ENCODE measurements at regions not wholly inside any gene's neighbourhood (a gene's known extent, or its start where the extent isn't known, plus 50 kb on each side); places are given as distances from the start of the nearest gene placed in this dataset.

DNA sequence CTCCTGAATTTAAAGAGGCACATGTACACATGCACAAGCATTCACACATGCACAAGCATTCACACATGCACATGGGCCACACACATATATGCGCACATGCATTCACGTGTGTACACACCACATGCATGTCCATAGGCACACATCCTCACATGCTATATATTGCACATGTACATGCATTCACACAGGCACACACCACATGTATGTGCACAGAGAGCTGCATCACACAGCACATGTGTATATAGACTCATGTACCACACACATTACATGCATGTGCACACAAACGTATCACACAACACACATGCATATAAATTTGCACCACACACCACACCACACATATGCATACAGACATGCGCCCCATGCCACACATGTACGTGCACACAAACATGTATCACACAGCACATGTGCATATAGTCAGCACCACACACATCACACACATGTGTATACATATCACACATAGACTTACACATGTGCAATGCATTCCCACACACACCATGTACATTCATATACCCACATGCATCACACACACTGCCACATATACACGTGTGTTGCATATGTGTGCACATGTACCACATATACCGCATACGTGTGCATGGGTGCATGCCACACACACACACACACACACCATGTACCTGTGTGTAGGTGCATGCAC lies 54.6 kb upstream of the COL18A1 start:
- Histone ChIP-seq H3K79me2 (ENCODE audit: insufficient read depth, low read length) (no peaks in the 10 kb centered on the region), H3K4me3 (replicated peaks in 1 of 2; ENCODE audit: low read depth in 1 of 2, low read length in 2 of 2) (no peak overlapping the region), H3K27me3 (ENCODE audit: insufficient read depth, low read length) (no peaks in the 10 kb centered on the region), H2AFZ (ENCODE audit: low read depth, low read length, poor library complexity, severe bottlenecking) (no peak overlapping the region), H3K9me3 (ENCODE audit: control insufficient read depth in 1 of 2, insufficient read depth in 1 of 2, low read depth in 1 of 2, low read length in 2 of 2) (no peaks in the 10 kb centered on the region), H3K9ac (ENCODE audit: low read length) (no peak overlapping the region), H3K9me2 (ENCODE audit: insufficient read depth) (no peaks in the 10 kb centered on the region), H3K4me2 (ENCODE audit: low read length) (no peak overlapping the region), H4K20me1 (ENCODE audit: insufficient read depth) (no peaks in the 10 kb centered on the region), H3K4me1 (ENCODE audit: control insufficient read depth in 1 of 2, insufficient read depth in 2 of 2, low read length in 2 of 2) (no peaks in the 10 kb centered on the region), H3K36me3 (ENCODE audit: control insufficient read depth in 1 of 2, insufficient read depth in 2 of 2, low read length in 2 of 2) (no peaks in the 10 kb centered on the region), H3K27ac (ENCODE audit: low read depth, low read length) (no peak overlapping the region)
- CTCF ChIA-PET, result no interaction called here
- RAD21 ChIA-PET (ENCODE audit: low non-redundant PET in 1 of 2, low total read pairs in 2 of 2, uncharacterized antibody in 2 of 2, unreplicated experiment in 2 of 2), result no interaction called here
- ATAC-seq (no peak), DNase-seq (ENCODE audit: low read depth, low spot score) (no peak)
- POLR2A ChIA-PET, result no interaction called here
- no TSS peak for BruUV-seq (replicated peaks)
- TF ChIP-seq MAX (IDR thresholded peaks at IDR 0.05) (no peak), ZNF274 (IDR thresholded peaks at IDR 0.05; ENCODE audit: low read depth, low read length) (no peak), RAD21 (IDR thresholded peaks at IDR 0.05; ENCODE audit: low read depth) (no peak), SP1 (IDR thresholded peaks at IDR 0.05; ENCODE audit: low read depth) (no peak), CBX3 (IDR thresholded peaks at IDR 0.05; ENCODE audit: low read depth) (no peak), SIN3A (IDR thresholded peaks at IDR 0.05; ENCODE audit: low read depth) (no peak), SRF (IDR thresholded peaks at IDR 0.05; ENCODE audit: low read depth) (no peak), ELF1 (IDR thresholded peaks at IDR 0.05; ENCODE audit: borderline replicate concordance, low read depth) (no peak), EGR1 (IDR thresholded peaks at IDR 0.05; ENCODE audit: low read depth) (no peak), ZFX (IDR thresholded peaks at IDR 0.05) (no peak), POLR2A (IDR thresholded peaks at IDR 0.05; ENCODE audit: borderline replicate concordance, extremely low read depth, insufficient read depth, insufficient read length) (no peak), EZH2 (IDR thresholded peaks at IDR 0.05) (no peak), YY1 (IDR thresholded peaks at IDR 0.05; ENCODE audit: extremely low read depth, insufficient replicate concordance, low read depth, low read length) (no peak), POLR2AphosphoS5 (IDR thresholded peaks at IDR 0.05; ENCODE audit: low read depth, low read length) (no peak), JUND (IDR thresholded peaks at IDR 0.05) (no peak), EZH2phosphoT487 (IDR thresholded peaks at IDR 0.05; ENCODE audit: borderline replicate concordance) (no peak), TCF7L2 (IDR thresholded peaks at IDR 0.05; ENCODE audit: borderline replicate concordance, extremely low read depth, insufficient read depth, insufficient read length) (no peak), ZBTB33 (IDR thresholded peaks at IDR 0.05; ENCODE audit: extremely low read depth, insufficient replicate concordance, low read length) (no peak), FOSL1 (IDR thresholded peaks at IDR 0.05; ENCODE audit: low read depth) (no peak)
- TF ChIP-seq, protein P1, sequence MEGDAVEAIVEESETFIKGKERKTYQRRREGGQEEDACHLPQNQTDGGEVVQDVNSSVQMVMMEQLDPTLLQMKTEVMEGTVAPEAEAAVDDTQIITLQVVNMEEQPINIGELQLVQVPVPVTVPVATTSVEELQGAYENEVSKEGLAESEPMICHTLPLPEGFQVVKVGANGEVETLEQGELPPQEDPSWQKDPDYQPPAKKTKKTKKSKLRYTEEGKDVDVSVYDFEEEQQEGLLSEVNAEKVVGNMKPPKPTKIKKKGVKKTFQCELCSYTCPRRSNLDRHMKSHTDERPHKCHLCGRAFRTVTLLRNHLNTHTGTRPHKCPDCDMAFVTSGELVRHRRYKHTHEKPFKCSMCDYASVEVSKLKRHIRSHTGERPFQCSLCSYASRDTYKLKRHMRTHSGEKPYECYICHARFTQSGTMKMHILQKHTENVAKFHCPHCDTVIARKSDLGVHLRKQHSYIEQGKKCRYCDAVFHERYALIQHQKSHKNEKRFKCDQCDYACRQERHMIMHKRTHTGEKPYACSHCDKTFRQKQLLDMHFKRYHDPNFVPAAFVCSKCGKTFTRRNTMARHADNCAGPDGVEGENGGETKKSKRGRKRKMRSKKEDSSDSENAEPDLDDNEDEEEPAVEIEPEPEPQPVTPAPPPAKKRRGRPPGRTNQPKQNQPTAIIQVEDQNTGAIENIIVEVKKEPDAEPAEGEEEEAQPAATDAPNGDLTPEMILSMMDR (IDR thresholded peaks at IDR 0.05 in 2 of 3, conservative IDR thresholded peaks at IDR 0.05 in 1 of 3; ENCODE audit: borderline replicate concordance in 1 of 3, insufficient read depth in 1 of 3, low read depth in 2 of 3, low read length in 2 of 3), result no peak
- intact Hi-C loops (cut with micrococcal nuclease), result no loop called here
